ENCODE measurements at regions not wholly inside any gene's neighbourhood (a gene's known extent, or its start where the extent isn't known, plus 50 kb on each side); places are given as distances from the start of the nearest gene placed in this dataset.

DNA sequence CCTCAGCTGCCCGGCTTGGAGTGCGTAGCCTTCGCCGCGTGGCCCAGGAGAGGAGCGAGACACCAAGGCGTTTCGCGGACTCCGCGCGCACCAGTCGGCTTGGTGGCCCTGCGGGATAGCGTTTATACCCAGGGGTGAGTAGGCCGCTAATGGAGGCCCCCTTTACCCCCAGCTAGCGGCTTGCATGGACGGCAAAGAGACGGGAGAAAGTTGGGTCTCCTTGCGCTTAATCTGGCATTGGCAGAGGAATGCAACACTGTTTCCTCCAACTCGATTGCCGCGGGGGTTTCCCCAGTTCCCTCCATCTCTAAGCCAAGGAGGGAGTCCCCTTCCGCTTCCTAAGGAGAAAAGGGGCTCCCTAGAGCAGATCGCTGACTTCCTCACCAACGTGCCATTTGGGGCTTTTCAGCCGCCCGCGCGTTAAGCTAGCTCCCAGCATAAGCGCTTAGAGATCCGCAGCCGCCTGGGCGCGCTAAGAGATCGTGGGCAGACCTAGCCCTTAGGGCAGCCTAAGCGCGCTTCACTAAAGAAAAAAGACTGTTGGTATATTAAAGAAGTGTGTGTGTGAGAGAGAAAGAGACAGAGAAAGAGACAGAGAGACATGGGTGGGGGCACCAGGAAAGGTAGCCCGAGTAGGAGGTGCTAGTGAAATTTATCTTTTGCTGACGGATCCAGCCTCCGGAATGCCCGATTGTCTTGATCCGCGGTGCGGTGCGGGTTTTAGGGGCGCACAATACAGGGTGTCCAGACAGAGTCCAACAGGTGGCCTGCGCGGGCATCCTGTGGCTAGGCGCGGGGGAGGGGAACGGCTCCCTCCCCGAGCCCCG, 597.9 kb upstream of the SGCD start:
- Mint-ChIP-seq H3K4me3 (no peak overlapping the region), H3K36me3 (ENCODE audit: low read depth) (no peaks in the 10 kb centered on the region), H3K4me1 (ENCODE audit: low read depth) (no peaks in the 10 kb centered on the region), H3K27me3 (peaks cover 72% of the 10 kb centered on the region), H3K27ac (no peak overlapping the region), H3K9me3 (no peaks in the 10 kb centered on the region)
- no peak for DNase-seq

DNA sequence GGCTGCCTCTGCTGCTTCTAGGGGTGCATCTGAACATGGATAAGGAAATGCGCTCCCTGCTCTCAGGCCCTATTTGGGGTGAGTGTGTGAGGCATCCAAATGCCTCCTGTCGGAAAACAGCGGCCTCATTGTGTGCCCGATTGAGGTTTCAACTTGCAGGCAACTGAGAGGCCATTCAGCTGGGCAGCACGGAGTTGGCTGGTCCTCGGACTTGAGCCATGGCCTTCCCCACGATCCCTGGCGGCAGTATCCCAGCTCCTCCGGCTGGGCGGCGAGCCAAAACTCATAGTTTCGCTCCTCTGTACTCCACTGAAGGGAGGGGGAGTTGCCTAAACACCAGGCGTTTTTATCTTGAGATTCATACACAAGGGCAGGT, 597.3 kb upstream of the SGCD start:
- no peaks in the 10 kb centered on the region for H3K36me3 Mint-ChIP-seq (ENCODE audit: low read depth)
- no peak overlapping the region for H3K27ac Mint-ChIP-seq
- H3K4me3 Mint-ChIP-seq = no peak overlapping the region
- H3K4me1 Mint-ChIP-seq (ENCODE audit: low read depth) = no peaks in the 10 kb centered on the region
- H3K9me3 Mint-ChIP-seq = no peaks in the 10 kb centered on the region
- H3K27me3 Mint-ChIP-seq = peaks cover 76% of the 10 kb centered on the region
- DNase-seq = no peak

DNA sequence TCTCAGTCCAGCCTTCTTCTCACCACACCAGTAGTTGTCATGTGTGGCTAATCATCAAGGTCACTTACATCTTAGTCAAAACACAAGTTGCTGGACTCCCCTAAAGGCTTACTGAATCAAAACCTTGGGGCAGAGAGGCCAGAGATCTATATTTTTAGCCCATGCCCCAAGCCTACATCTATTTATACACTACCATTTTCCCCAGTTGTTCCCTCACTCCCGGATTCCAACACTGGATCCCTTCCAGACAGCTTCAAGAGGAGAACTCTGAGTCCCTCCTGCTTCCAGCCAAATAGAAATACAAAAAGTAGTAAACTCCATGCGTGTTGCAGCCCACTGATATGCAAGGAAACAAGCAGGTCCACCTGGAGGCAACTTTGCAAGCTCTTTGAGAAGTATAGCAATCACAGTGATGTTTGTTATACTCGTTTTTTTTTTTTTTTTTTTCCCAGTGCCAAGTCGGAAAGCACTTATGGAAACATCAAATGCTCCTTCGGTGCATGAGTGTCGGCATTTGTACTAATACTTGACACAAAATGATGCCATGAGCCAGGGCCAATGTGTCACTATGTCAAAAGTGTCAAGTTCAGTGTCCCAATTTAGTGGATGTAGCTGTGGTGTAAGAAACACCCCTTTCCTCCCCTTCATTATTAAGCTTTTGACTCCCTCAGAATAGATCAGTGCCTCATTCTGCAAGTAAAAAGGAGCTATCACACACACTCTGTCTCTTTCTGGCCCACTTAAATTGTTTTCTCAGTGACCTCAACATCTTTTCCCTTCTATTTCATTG, 594.2 kb upstream of the SGCD start:
- no peak for DNase-seq
- Mint-ChIP-seq H3K36me3 (ENCODE audit: low read depth) (no peaks in the 10 kb centered on the region), H3K9me3 (no peaks in the 10 kb centered on the region), H3K27me3 (peaks cover 50% of the 10 kb centered on the region), H3K4me3 (no peak overlapping the region), H3K27ac (no peak overlapping the region), H3K4me1 (ENCODE audit: low read depth) (no peaks in the 10 kb centered on the region)

DNA sequence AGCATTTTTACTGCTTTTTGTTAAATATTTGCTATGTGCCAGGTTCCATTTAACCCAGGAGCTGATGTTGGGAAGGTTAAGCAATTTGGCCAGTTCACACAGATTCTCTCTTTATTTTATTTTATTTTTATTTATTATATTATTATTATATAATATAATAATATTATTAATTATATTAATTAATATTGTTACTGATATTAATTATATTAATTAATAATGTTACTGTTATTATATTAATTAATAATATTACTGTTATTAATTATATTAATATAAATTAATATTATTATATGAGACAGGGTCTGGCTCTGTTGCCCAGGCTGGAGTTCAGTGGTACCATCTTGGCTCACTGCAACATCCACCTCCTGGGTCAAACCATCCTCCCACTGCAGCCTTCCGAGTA, 593.0 kb upstream of the SGCD start:
- Mint-ChIP-seq H3K36me3 (ENCODE audit: low read depth) (no peaks in the 10 kb centered on the region), H3K4me3 (no peak overlapping the region), H3K9me3 (no peaks in the 10 kb centered on the region), H3K27ac (no peak overlapping the region), H3K27me3 (peaks cover 42% of the 10 kb centered on the region), H3K4me1 (ENCODE audit: low read depth) (no peaks in the 10 kb centered on the region)
- DNase-seq = no peak

DNA sequence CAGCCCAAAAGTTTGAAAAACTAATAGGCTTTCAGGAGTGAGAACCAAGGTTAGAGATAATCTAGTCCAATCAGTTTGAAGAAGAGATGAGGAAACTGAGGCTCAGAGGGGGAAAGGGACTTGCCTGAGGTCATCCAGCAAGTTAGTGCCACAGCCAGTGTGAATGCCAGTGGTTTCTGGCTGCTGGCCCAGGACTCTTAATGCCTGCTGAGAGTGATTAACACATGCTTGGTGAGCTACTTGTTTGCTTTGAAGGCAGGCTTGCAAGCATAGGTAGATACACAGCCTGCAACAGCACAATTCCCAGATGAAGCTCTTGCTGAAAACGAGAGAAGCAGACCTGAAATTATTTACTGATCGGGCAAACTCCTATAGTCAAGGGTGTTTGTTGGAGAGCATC, 591.6 kb upstream of the SGCD start:
- Mint-ChIP-seq H3K4me3 (no peak overlapping the region), H3K27ac (no peak overlapping the region), H3K36me3 (ENCODE audit: low read depth) (no peaks in the 10 kb centered on the region), H3K27me3 (peaks cover 28% of the 10 kb centered on the region), H3K9me3 (no peaks in the 10 kb centered on the region), H3K4me1 (ENCODE audit: low read depth) (no peaks in the 10 kb centered on the region)
- no peak for DNase-seq

DNA sequence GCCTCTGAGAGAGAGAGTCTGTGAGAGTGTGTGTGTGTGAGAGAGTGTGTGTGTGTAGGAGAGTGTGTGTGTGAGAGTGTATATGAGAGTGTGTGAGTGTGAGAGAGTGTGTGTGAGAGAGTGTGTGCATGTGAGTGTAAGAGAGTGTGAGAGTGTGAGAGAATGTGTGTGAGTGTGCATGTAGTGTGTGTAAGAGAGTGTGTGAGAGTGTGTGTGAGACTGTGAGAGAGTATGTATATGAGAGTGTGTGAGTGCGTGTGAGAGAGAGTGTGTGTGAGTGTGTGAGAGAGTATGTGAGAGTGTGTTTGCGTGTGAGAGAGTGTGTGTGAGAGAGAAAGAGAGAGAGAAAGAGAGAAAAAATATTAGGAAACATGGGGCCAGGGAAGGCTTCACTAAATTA, 588.3 kb upstream of the SGCD start:
- no peak overlapping the region for H3K4me3 Mint-ChIP-seq
- H3K36me3 Mint-ChIP-seq (ENCODE audit: low read depth) = no peaks in the 10 kb centered on the region
- H3K27me3 Mint-ChIP-seq = peaks cover 10% of the 10 kb centered on the region
- no peak for DNase-seq
- H3K4me1 Mint-ChIP-seq (ENCODE audit: low read depth) = no peaks in the 10 kb centered on the region
- H3K27ac Mint-ChIP-seq = no peak overlapping the region
- H3K9me3 Mint-ChIP-seq = no peaks in the 10 kb centered on the region

DNA sequence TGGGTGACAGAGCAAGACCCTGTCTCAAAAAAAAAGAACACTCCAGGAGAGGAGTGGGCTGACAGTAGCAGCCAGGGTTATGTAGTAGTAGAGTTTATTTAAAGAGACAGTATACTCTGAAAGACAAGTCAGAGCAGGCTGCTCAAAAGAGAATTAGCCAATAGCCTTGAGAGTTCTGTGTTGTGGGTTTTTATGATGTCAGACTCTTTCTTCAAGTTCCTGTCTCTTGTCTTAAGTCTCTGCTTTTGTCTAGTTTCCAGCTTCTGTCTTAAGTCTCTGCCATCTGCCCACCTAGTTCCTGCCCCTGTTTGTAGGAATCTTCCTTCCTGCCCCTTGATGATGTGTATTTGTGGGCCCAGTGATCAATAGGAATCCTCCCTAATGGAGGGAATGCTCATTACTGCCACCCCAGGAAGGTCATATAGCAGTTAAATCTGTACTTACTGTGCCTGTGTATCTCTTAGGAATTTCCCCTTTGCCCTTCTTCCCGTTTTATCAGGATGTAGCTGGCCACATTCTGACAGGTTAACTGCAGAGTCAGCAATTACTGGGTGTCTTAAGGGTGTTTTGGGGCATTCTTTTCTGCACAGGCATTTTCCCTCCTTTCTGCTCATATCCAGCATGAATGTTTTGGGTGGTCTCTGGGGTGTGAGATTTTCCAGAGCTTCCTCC, 580.5 kb upstream of the SGCD start:
- Mint-ChIP-seq H3K4me1 (ENCODE audit: low read depth) (no peaks in the 10 kb centered on the region), H3K9me3 (no peaks in the 10 kb centered on the region), H3K27ac (no peak overlapping the region), H3K4me3 (no peak overlapping the region), H3K27me3 (no peaks in the 10 kb centered on the region), H3K36me3 (ENCODE audit: low read depth) (no peaks in the 10 kb centered on the region)
- no peak for DNase-seq

DNA sequence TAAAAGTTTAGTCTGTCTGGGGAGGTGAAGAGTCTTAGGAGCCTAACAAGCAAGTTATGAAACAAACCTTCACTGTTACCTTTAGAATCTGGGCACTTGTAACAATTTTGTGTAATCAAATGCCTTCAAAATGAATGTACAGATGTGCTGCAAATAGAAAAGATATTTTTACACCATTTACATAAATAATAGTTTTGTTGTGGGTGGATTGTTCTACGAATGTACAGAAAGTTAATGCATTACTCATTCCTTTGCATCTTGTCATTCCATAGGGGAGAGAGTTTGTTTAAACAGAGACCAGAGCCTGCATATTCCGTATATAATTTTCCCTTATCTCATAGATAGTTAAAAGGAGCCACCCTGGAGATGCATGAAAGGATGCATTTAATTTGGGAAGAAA, 576.9 kb upstream of the SGCD start:
- Mint-ChIP-seq H3K4me3 (no peak overlapping the region), H3K27me3 (no peaks in the 10 kb centered on the region), H3K4me1 (ENCODE audit: low read depth) (no peaks in the 10 kb centered on the region), H3K36me3 (ENCODE audit: low read depth) (no peaks in the 10 kb centered on the region), H3K9me3 (no peaks in the 10 kb centered on the region), H3K27ac (no peak overlapping the region)
- DNase-seq = no peak

DNA sequence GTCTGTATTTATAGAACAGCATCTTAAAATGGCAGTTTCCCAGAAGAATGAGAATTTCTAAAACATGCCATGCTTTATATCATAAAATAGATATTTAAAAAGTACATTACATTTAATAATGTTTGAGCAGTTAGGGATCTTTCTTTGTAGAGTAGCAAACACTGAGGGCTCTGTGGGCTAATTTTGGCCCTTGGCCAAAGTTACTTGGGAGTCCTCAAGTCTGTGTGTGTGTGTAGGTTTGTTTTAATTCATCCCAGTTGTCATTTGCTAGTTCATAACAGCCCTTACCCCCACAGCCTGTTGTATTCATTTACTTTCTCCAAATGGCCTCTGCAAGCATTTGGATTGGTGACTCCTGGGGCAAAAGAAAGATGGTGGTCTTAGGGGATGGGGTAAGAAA, 576.4 kb upstream of the SGCD start:
- Mint-ChIP-seq H3K36me3 (ENCODE audit: low read depth) (no peaks in the 10 kb centered on the region), H3K4me1 (ENCODE audit: low read depth) (no peaks in the 10 kb centered on the region), H3K4me3 (no peak overlapping the region), H3K27ac (no peak overlapping the region), H3K9me3 (no peaks in the 10 kb centered on the region), H3K27me3 (no peaks in the 10 kb centered on the region)
- DNase-seq = no peak

DNA sequence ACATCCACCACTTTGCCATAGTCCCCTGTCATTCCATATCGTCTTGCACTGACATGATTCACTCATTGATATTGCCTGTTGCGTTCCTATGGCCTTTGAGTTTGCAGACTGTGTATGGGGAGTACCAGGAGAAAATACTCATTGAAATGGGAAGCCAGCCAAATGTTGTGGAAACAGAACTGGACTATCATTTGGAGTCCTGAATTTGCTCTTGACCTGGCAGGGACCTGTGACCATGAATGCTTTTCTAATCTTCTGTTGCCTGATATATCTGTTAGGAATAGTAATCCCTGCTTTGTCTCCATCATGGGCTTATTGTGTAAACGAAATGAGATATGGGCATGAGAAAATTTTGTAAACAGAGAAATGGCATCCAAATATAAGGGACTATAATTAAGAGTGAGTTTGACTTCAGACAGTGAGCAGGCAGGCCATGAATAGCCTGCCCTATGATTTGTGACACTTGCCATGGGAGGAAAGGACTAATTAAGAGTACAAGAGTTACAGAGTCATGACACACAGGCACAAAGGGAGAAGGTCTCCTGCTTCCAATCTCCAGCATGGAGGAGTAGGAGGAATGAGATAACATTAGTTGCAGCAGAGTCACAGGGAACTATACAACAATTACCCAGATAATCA, 572.9 kb upstream of the SGCD start:
- Mint-ChIP-seq H3K36me3 (ENCODE audit: low read depth) (no peaks in the 10 kb centered on the region), H3K27ac (no peak overlapping the region), H3K27me3 (no peaks in the 10 kb centered on the region), H3K9me3 (peaks cover 6% of the 10 kb centered on the region), H3K4me3 (no peak overlapping the region), H3K4me1 (ENCODE audit: low read depth) (no peaks in the 10 kb centered on the region)
- DNase-seq = no peak

DNA sequence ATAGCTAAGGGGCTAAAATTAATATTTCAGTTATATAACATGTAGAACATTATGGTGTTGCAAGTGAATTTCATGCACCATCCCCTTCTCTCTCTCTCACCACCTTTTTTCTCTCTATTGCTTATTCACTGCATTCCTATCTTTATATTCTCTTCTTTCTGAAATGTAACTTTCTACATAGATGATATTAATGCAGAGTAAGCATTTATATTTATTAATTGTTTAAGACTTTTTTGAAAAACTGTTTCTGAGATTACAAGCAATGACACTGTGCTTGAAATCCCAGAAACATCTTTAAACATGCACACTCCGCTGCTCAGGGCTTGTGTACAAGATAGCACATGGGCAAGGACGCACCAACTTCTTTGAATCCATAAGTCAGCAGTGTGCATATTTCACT, 567.7 kb upstream of the SGCD start:
- H3K27ac Mint-ChIP-seq = no peak overlapping the region
- H3K9me3 Mint-ChIP-seq = peaks cover 21% of the 10 kb centered on the region
- no peaks in the 10 kb centered on the region for H3K36me3 Mint-ChIP-seq (ENCODE audit: low read depth)
- H3K4me1 Mint-ChIP-seq (ENCODE audit: low read depth) = no peaks in the 10 kb centered on the region
- H3K27me3 Mint-ChIP-seq = no peaks in the 10 kb centered on the region
- DNase-seq = no peak
- H3K4me3 Mint-ChIP-seq = no peak overlapping the region

DNA sequence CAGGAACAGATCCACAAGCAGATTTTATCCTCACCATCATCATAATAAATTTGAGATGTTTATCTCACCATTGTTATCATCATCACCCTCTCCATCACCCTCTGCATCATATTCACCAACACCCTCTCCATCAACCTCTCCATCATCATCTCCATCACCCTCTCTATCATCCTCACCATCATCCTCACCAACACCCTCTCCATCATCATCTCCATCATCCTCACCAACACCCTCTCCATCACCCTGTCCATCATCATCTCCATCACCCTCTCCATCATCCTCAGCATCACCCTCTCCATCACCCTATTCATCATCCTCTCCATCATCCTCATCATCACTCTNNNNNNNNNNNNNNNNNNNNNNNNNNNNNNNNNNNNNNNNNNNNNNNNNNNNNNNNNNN, 567.0 kb upstream of the SGCD start:
- Mint-ChIP-seq H3K27ac (no peak overlapping the region), H3K4me3 (no peak overlapping the region), H3K36me3 (ENCODE audit: low read depth) (no peaks in the 10 kb centered on the region), H3K9me3 (peaks cover 21% of the 10 kb centered on the region), H3K27me3 (no peaks in the 10 kb centered on the region), H3K4me1 (ENCODE audit: low read depth) (no peaks in the 10 kb centered on the region)
- DNase-seq = no peak

DNA sequence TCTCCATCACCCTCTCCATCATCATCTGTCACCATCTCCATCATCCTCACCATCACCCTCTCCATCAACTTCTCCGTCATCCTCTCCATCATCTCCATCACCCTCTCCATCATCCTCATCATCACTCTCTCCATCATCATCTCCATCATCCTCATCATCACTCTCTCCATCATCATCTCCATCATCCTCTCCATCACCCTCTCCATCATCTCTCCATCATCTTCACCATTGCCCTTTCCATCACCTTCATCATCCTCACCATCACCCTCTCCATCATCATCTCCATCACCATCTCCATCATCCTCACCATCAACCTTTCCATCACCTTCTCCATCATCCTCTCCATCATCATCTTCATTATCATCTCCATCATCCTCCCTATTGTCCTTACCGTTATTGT, 565.5 kb upstream of the SGCD start:
- H3K27ac Mint-ChIP-seq = no peak overlapping the region
- no peak overlapping the region for H3K4me3 Mint-ChIP-seq
- H3K36me3 Mint-ChIP-seq (ENCODE audit: low read depth) = no peaks in the 10 kb centered on the region
- no peaks in the 10 kb centered on the region for H3K27me3 Mint-ChIP-seq
- peaks cover 21% of the 10 kb centered on the region for H3K9me3 Mint-ChIP-seq
- DNase-seq = no peak
- no peaks in the 10 kb centered on the region for H3K4me1 Mint-ChIP-seq (ENCODE audit: low read depth)

DNA sequence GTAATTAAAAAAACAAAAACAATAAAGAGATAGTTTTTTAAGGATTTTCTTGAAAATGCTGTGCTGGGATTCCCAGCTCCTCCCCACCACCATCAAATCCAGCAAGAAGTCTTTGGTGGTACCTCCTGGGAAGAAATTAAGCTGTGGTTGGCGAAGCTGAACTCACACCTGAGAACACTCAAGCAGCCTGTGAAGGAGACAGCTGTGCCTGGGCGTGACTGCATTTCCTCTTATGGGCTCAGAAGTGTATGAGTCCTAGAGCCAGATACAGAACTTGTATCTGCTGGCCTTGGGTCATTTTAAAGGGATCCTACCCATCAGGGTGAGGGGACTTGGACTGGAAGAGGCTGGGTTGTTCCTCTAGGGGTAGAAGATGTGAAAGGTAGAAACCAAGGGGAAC, 561.2 kb upstream of the SGCD start:
- H3K36me3 Mint-ChIP-seq (ENCODE audit: low read depth) = no peaks in the 10 kb centered on the region
- no peak for DNase-seq
- no peak overlapping the region for H3K27ac Mint-ChIP-seq
- H3K4me3 Mint-ChIP-seq = no peak overlapping the region
- peaks cover 9% of the 10 kb centered on the region for H3K9me3 Mint-ChIP-seq
- H3K27me3 Mint-ChIP-seq = no peaks in the 10 kb centered on the region
- H3K4me1 Mint-ChIP-seq (ENCODE audit: low read depth) = no peaks in the 10 kb centered on the region

DNA sequence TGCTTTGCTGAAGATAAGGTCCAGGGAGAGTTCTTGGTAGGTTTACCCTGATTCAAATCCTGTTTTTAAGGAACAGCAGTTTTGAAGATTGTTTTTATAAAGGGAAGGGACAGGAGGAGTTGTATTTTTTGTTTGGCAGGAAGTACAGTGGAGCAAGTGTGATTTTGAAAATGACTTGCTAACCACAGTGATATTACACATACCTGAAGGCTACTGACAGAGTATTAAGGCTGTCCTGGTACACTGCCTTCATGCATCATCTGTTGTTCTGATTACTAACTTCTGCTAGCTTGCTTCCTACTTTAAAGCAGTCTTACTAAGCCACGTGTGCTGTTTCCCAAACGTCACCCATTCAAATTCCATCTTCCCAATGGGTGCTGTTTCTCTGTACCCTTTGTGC, 559.5 kb upstream of the SGCD start:
- DNase-seq = no peak
- Mint-ChIP-seq H3K4me1 (ENCODE audit: low read depth) (no peaks in the 10 kb centered on the region), H3K27ac (no peak overlapping the region), H3K4me3 (no peak overlapping the region), H3K27me3 (no peaks in the 10 kb centered on the region), H3K9me3 (peaks cover 3% of the 10 kb centered on the region), H3K36me3 (ENCODE audit: low read depth) (no peaks in the 10 kb centered on the region)
